GM23338 (cell line): ENCODE measurements at regions not wholly inside any gene's neighbourhood (a gene's known extent, or its start where the extent isn't known, plus 50 kb on each side); places are given as distances from the start of the nearest gene placed in this dataset.

Source experiments
- ATAC-seq: fragments of 200-7000 bp; cut with Tn5 transposase; 3 replicates; pipeline ENCODE4 v1.9.1; 2020
- DNase-seq: peaks from one replicate; pipeline ENCODE4 v3.0.0-alpha.2; 2015; ENCODE audit warnings: low spot score
- H2AFZ ChIP-seq: fragments of 200-600 bp; sonication (generic); 2 replicates; pipeline ENCODE4 v1.8.0; 2016; ENCODE audit warnings: antibody characterized with exemption, mild to moderate bottlenecking, moderate library complexity
- H3F3A ChIP-seq: fragments of 200-600 bp; sonication (generic); replicated peaks from 2 replicates; pipeline ENCODE4 v1.8.0; 2017; ENCODE audit warnings: antibody characterized with exemption, mixed run types, low read depth
- H3K27ac ChIP-seq: fragments of 200-600 bp; sonication (generic); 2 replicates; pipeline ENCODE4 v1.6.1; 2016; ENCODE audit warnings: low read depth
- H3K27me3 ChIP-seq: fragments of 200-600 bp; sonication (generic); 2 replicates; pipeline ENCODE4 v1.8.0; 2016; ENCODE audit warnings: mild to moderate bottlenecking, mixed run types, moderate library complexity; ENCODE audit not compliant: insufficient read depth
- H3K36me3 ChIP-seq: fragments of 200-600 bp; sonication (generic); 2 replicates; pipeline ENCODE4 v1.8.0; 2016; ENCODE audit warnings: mild to moderate bottlenecking; ENCODE audit not compliant: insufficient read depth
- H3K4me1 ChIP-seq: fragments of 200-600 bp; sonication (generic); 2 replicates; pipeline ENCODE4 v1.8.0; 2016; ENCODE audit warnings: mild to moderate bottlenecking, moderate library complexity; ENCODE audit not compliant: insufficient read depth
- H3K4me2 ChIP-seq: fragments of 200-600 bp; sonication (generic); 2 replicates; pipeline ENCODE4 v1.7.1; 2017; ENCODE audit warnings: mixed run types
- H3K4me3 ChIP-seq: fragments of 200-600 bp; sonication (generic); 2 replicates; pipeline ENCODE4 v1.6.1; 2016; ENCODE audit warnings: mixed run types
- H3K79me2 ChIP-seq: fragments of 200-600 bp; sonication (generic); replicated peaks from 2 replicates; pipeline ENCODE4 v1.8.0; 2017; ENCODE audit warnings: mild to moderate bottlenecking; ENCODE audit not compliant: insufficient read depth
- H3K9me2 ChIP-seq: fragments of 200-600 bp; sonication (generic); 2 replicates; pipeline ENCODE4 v1.8.0; 2017; ENCODE audit not compliant: insufficient read depth
- H4K20me1 ChIP-seq: fragments of 200-600 bp; sonication (generic); replicated peaks from 2 replicates; pipeline ENCODE4 v1.8.0; 2017; ENCODE audit warnings: mild to moderate bottlenecking; ENCODE audit not compliant: insufficient read depth
- H3K27ac Mint-ChIP-seq: 2 replicates; pipeline ENCODE4 v1.8.0; 2020; ENCODE audit warnings: inconsistent platforms, mild to moderate bottlenecking, moderate library complexity, mixed read lengths
- H3K27me3 Mint-ChIP-seq: 3 replicates; pipeline ENCODE4 v1.8.0; 2022; ENCODE audit warnings: low read depth, mild to moderate bottlenecking, moderate library complexity, mixed read lengths, inconsistent platforms; ENCODE audit not compliant: insufficient read depth, poor library complexity
- H3K36me3 Mint-ChIP-seq: 3 replicates; pipeline ENCODE4 v1.8.0; 2021; ENCODE audit warnings: low read depth, mild to moderate bottlenecking, inconsistent platforms, moderate library complexity, mixed read lengths
- H3K4me1 Mint-ChIP-seq: 3 replicates; pipeline ENCODE4 v1.8.0; 2020; ENCODE audit warnings: mild to moderate bottlenecking, inconsistent platforms, mixed read lengths
- H3K4me3 Mint-ChIP-seq: 3 replicates; pipeline ENCODE4 v1.8.0; 2021; ENCODE audit warnings: moderate library complexity, mild to moderate bottlenecking, inconsistent platforms, mixed read lengths
- H3K9me3 Mint-ChIP-seq: 3 replicates; pipeline ENCODE4 v1.8.0; 2020; ENCODE audit warnings: moderate library complexity, mild to moderate bottlenecking, inconsistent platforms, mixed read lengths
- CREB1 ChIP-seq: fragments of 250-450 bp; sonication (Bioruptor Pico); IDR thresholded peaks from 2 replicates; pipeline ENCODE4 v1.5.0; 2020; ENCODE audit warnings: low read depth, mild to moderate bottlenecking, moderate library complexity
- CTCF ChIP-seq, 2 experiments: fragments of 200-600 bp in 1 of 2; sonication (generic) in 1 of 2; conservative IDR thresholded peaks; 2 replicates each; pipeline versions ENCODE4 v1.5.1 to v1.6.1; 2016 to 2017; ENCODE audit warnings: antibody characterized with exemption in 2 of 2, low read depth in 2 of 2, mild to moderate bottlenecking in 2 of 2, moderate library complexity in 1 of 2
- ETS1 ChIP-seq: IDR thresholded peaks from 2 replicates; pipeline ENCODE4 v1.6.1; 2016; ENCODE audit warnings: antibody characterized with exemption
- EZH2 ChIP-seq: fragments of 200-600 bp; sonication (generic); IDR thresholded peaks from one replicate; pipeline ENCODE4 v1.8.0; 2017; ENCODE audit warnings: antibody characterized with exemption, mild to moderate bottlenecking, low read depth; ENCODE audit not compliant: unreplicated experiment
- EZH2phosphoT487 ChIP-seq: fragments of 200-600 bp; sonication (generic); IDR thresholded peaks from one replicate; pipeline ENCODE4 v1.8.1; 2018; ENCODE audit warnings: antibody characterized with exemption; ENCODE audit not compliant: unreplicated experiment
- JUNB ChIP-seq: IDR thresholded peaks from one replicate; pipeline ENCODE4 v1.6.1; 2016; ENCODE audit warnings: antibody characterized with exemption; ENCODE audit not compliant: unreplicated experiment
- NANOG ChIP-seq: IDR thresholded peaks from 2 replicates; pipeline ENCODE4 v1.6.1; 2016; ENCODE audit warnings: antibody characterized with exemption, borderline replicate concordance
- POLR2AphosphoS5 ChIP-seq: IDR thresholded peaks from 2 replicates; pipeline ENCODE4 v1.6.1; 2016; ENCODE audit warnings: antibody characterized with exemption, low read depth
- REST ChIP-seq: IDR thresholded peaks from one replicate; pipeline ENCODE4 v1.6.1; 2018; ENCODE audit warnings: antibody characterized with exemption; ENCODE audit not compliant: unreplicated experiment
- STAT1 ChIP-seq: IDR thresholded peaks from one replicate; pipeline ENCODE4 v1.6.1; 2016; ENCODE audit warnings: antibody characterized with exemption; ENCODE audit not compliant: unreplicated experiment
- ZNF114 ChIP-seq: fragments of 250-450 bp; sonication (Bioruptor Pico); IDR thresholded peaks from 2 replicates; pipeline ENCODE4 v1.5.0; 2020; ENCODE audit warnings: mild to moderate bottlenecking, moderate library complexity
- ZNF331 ChIP-seq: fragments of 250-450 bp; sonication (Bioruptor Pico); IDR thresholded peaks from 2 replicates; pipeline ENCODE4 v1.5.0; 2020; ENCODE audit warnings: low read depth, mild to moderate bottlenecking, moderate library complexity
- ZNF462 ChIP-seq: fragments of 250-450 bp; sonication (Bioruptor Pico); IDR thresholded peaks from 2 replicates; pipeline ENCODE4 v1.5.0; 2020; ENCODE audit warnings: mild to moderate bottlenecking, moderate library complexity

- Histone ChIP-seq H4K20me1 (no peaks in the 10 kb centered on the region), H2AFZ (no peak overlapping the region), H3K27me3 (no peaks in the 10 kb centered on the region), H3K79me2 (no peaks in the 10 kb centered on the region), H3K4me1 (no peaks in the 10 kb centered on the region), H3K36me3 (no peaks in the 10 kb centered on the region), H3K4me3 (no peak overlapping the region), H3K27ac (no peak overlapping the region), H3K9me2 (no peaks in the 10 kb centered on the region; the same call in 1 of the 2 replicates), H3K4me2 (no peak overlapping the region), H3F3A (no peaks in the 10 kb centered on the region)
- H3K4me1 Mint-ChIP-seq = no peaks in the 10 kb centered on the region
- no peak overlapping the region for H3K4me3 Mint-ChIP-seq
- H3K9me3 Mint-ChIP-seq = peaks cover 3% of the 10 kb centered on the region; the same call in 2 of the 3 replicates
- no peak overlapping the region for H3K27ac Mint-ChIP-seq
- DNase-seq (no peak), ATAC-seq (no peak)
- TF ChIP-seq POLR2AphosphoS5 (no peak), EZH2phosphoT487 (no peak), CREB1 (CRISPR knock-in tag) (no peak), JUNB (no peak), ZNF331 (CRISPR knock-in tag) (no peak), STAT1 (no peak), CTCF (conservative IDR thresholded peaks at IDR 0.05; ENCODE audit: low read depth in 2 of 2) (no peak), ZNF462 (no peak), EZH2 (no peak), ETS1 (no peak), NANOG (no peak), REST (no peak), ZNF114 (CRISPR knock-in tag) (no peak)
- H3K27me3 Mint-ChIP-seq = peaks cover 3% of the 10 kb centered on the region
- no peaks in the 10 kb centered on the region for H3K36me3 Mint-ChIP-seq
Measured at GRCh38 chr11:11211888-11212287, 141.2 kb downstream of the CSNK2A3 start.
